GM12872 (cell line): ENCODE measurements at regions not wholly inside any gene's neighbourhood (a gene's known extent, or its start where the extent isn't known, plus 50 kb on each side); places are given as distances from the start of the nearest gene placed in this dataset.

ENCODE experiments used
- CTCF ChIP-seq: IDR thresholded peaks from 3 replicates; pipeline ENCODE4 v1.5.1; 2011; ENCODE audit warnings: low read depth, mild to moderate bottlenecking, low read length, moderate library complexity; ENCODE audit not compliant: insufficient read depth

GRCh38 chr15:31221936-31222515, 104.6 kb upstream of the KLF13 start:
- TF ChIP-seq CTCF: no peak

GRCh38 chr15:31222773-31223341, 103.8 kb upstream of the KLF13 start:
- TF ChIP-seq CTCF: no peak

- TF ChIP-seq CTCF: no peak
These were observed 102.9 kb upstream of the KLF13 start for GRCh38 chr15:31223478-31224350.

- TF ChIP-seq CTCF: no peak
These were observed 101.2 kb upstream of the KLF13 start for GRCh38 chr15:31225356-31225955.

- no peak for TF ChIP-seq CTCF
These were observed 100.6 kb upstream of the KLF13 start for GRCh38 chr15:31226021-31226420.

- no peak for TF ChIP-seq CTCF
These were observed 99.4 kb upstream of the KLF13 start for GRCh38 chr15:31227235-31227634.

GRCh38 chr15:31228011-31228484, 98.6 kb upstream of the KLF13 start:
- no peak for TF ChIP-seq CTCF
